ENCODE measurements at regions not wholly inside any gene's neighbourhood (a gene's known extent, or its start where the extent isn't known, plus 50 kb on each side); places are given as distances from the start of the nearest gene placed in this dataset.
"Not testable (repeated sequence)": the region's sequence is repeated elsewhere in the genome, so short reads cannot be mapped to it uniquely, and the experiment has no call there.

- no peak for DNase-seq
Observed at GRCh38 chr12:59079002-59079401, 158.7 kb upstream of the LRIG3 start.

- no peak for DNase-seq
Observed at GRCh38 chr12:59077575-59078426, 157.5 kb upstream of the LRIG3 start.

DNA sequence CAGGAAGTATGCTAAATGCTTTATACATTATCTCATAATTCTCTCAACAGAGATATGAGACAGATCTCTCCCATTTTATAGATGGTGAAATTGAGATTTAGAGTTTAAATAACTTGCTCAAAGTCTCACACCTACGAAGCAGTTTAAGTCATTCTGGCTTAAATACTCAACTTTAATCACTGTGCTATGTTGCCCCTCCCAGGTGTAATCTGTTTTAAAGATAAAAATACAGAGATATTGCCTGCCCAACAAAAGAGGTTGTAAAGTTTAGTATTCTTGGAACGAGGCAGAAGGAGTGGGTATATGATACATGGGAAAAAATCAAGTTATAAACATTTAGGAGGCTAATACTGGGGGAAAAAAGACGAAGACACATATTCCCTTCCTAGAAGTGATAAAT, 156.8 kb upstream of the LRIG3 start:
- DNase-seq, result no peak

- DNase-seq, result no peak
Observed at GRCh38 chr12:59076622-59077021, 156.3 kb upstream of the LRIG3 start.

DNA sequence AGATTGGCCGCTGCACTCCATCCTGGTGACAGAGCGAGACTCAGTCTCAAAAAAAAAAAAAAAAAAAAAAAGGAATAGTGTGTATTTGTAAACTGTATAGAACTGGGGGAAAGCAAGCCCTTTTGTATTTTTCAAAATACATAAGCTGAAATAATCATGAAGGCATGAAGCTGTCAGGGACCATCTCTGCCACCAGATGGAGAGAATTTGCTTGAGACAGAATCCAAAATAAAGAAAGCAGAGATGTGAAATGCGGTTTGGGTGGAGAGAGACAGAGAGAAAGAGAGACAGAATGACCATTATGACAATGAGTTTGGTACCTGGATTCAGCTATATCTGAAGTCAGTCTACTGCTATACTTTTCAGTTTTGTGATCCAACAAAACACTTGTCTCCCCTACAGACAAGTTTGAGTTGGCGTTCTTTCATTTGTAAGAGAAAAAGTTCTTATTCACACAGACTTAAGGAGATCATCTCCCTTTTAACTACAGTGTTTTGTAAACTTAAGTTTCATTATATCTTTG, 155.7 kb upstream of the LRIG3 start:
- DNase-seq, result no peak

DNA sequence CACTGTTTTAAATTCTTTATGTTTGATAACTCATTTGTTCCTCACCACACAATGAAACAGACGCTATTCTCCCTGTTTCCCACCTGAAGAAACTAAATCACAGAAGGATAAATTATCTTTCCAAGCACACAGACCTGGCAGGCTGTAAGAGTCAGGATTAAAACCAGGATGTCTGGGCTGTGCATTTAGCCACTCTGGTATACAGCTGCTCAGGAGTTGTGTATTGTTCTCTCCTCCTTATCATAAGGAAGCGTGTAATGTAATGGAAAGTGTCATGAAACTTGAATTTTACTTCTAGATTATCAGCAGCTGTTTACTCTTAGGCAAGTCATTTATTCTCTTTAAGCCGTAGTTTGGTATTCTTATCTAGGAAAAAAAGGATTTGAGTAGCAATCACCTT, 154.8 kb upstream of the LRIG3 start:
- DNase-seq, result no peak

DNA sequence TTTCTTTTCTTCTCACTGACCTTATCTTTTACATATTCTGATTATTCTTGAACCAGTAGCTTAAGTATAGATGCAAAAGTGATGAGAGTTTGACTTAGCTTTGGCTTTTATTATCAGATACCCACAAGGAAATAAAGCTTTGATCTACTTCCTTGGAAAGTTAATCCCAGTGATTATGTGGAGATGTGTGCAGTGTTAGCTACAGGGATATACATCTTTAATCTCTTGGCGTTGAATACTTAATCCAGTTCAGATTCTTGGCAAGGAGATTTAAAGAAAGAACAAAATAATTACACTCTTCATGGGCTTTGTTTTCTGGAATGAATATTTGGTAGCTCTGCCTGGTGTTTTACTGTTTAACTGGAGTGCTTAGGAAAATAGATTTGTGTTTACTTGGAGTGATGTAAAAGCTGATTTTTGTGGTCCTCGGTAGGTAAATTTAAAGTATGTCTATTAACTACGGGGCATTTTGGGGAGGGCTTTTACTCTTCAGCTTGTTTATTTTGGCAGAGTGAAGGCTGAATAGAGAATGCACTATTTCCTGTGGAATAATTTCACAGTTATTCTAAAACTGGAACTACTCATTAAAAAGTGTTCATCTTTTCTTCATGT, 150.1 kb upstream of the LRIG3 start:
- no peak for DNase-seq

DNA sequence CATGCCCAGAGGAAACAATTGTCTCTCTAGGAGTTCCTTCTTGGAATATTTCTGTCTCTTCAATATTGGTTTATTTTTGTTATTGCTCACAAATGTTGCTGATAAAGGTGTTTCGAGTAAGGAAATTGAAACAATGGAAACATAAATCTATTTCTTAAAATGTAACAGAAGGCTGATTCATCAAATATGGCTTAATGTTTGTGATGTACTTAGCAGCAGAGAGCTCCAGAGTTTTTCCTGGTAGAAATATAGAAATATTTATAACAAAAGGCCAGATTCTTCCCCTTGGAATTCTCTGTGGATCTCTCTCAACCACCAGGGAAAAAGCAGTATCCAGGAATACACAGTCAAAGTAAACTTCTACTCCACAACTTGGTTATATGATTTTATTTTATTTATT, 149.2 kb upstream of the LRIG3 start:
- DNase-seq, result no peak

DNA sequence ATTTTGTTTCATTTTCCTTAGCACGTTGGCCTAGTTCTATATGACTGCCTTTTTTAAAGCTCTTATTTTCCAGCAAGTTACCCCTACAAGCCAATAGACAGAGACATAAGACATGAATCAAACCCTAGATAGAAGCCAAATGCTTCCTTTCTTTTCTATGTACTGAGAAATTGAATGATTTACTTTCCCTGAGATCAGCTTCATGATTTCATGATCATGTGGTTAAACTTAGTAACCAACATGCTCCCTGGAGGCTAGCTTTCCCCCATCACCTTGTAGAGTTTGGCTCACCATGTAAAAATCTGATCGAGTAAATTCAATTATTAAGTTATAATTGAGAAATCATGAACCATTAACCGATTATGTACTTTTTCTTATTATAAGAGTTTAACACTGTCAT, 148.1 kb upstream of the LRIG3 start:
- no peak for DNase-seq

DNA sequence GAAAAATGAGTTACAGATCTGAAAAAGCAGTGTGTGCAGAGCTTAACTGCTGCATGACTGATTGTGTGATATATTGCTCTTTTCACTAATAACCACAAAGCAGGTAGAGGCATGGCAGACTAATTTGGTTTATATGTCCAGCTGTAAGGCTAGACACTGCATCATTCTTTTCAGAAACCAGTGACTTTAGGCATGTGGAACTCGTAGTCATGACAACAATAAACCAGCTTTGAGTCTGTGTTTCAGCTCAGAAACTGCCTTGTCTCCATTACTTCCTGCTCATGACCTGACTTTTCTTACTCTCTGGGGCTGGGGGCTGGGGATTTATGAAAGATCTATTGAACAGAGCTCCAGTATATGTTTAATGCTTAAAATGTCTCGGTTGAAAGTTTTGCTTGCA, 146.8 kb upstream of the LRIG3 start:
- no peak for DNase-seq

DNA sequence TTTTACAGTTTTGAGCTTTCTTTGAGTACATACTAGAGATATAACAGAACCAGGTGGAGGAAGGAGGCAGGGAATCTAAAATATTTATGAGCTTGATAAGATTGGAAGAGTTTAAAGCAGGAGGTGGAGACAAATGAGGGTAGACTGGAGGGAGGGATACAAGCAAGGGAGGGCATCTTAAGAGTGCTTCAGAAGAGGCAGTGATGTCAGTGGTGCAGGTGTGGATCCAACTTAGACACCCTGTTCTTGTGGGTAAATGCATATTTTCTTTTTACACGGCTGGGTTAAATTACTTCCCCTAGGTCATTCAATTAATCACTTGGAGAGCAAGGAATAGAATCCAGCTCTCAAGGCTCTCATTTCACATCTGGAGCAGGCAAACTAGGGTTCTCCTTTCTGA, 146.1 kb upstream of the LRIG3 start:
- no peak for DNase-seq

DNA sequence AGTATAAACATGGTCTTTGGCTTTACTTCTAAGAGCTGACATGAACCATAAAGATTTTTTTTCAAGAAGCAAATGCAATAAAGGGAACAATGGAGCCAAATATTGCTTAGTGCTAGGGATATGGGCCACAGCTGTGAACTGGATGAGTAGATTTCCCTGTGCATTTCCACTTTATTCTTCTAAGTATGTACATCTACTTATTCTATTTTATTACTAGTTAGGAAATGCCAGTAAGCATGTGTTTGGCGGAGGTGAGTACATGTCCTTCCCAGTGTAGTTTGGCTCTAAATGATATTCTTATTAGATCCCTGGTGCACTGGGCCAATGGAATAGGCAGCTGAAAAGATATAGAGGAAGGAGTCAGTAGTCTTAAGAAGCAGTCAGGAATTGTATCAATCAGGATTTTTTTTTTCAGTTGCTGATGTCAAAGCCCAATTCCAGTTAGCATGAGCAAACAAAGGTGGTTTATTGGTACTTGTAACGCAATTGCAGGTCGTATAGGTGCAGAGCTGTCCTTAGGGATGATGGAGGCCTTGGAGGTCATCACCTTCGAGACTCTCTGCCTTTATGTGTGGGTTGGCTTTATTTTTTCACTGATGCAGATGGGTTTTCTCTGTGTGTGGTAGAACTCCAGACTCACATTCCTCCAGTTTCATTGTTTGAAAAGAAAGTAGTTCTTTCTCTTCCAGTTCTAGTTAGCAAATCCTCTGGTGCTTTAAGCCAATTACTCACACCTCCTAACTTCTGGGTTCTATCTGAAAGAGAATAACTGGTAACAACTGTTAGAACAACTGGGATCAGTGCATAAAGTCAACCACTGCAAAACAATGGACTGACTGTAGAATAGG, 139.0 kb upstream of the LRIG3 start:
- DNase-seq, result no peak

GRCh38 chr12:59056966-59057365, 136.7 kb upstream of the LRIG3 start:
- DNase-seq, result no peak

GRCh38 chr12:59055204-59055860, 135.0 kb upstream of the LRIG3 start:
- peak; percentile 58 for DNase-seq

DNA sequence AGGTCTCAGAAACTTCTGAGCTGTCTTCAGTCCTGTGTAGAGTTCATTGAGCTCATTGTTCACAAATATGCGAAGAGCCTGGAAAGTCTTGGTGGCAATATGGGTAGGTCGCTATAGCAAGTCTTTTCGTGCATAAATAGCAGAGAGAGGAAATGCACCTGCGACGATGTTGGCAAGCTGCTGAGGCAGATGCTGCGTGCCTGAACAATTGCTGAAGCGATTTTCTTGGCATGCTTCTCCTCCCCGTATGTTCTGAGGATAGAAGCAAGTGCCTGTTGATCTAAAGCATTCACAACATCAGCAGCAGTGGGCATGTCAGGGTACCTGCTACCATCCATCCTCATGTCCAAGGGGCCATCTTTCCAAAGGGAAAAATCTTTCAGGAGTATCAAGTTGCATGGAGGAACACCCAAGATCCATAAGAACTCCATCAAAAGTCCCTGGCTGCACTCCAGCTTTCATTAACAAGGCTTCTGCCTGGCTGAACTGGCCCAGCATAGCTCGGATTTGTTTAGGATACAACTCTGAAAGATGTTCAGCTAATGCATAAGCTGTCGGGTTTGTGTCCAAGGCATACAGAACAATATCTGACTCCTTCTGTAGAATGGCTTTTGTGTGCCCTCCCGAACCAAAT, 133.1 kb upstream of the LRIG3 start:
- DNase-seq, result not testable (repeated sequence)

DNA sequence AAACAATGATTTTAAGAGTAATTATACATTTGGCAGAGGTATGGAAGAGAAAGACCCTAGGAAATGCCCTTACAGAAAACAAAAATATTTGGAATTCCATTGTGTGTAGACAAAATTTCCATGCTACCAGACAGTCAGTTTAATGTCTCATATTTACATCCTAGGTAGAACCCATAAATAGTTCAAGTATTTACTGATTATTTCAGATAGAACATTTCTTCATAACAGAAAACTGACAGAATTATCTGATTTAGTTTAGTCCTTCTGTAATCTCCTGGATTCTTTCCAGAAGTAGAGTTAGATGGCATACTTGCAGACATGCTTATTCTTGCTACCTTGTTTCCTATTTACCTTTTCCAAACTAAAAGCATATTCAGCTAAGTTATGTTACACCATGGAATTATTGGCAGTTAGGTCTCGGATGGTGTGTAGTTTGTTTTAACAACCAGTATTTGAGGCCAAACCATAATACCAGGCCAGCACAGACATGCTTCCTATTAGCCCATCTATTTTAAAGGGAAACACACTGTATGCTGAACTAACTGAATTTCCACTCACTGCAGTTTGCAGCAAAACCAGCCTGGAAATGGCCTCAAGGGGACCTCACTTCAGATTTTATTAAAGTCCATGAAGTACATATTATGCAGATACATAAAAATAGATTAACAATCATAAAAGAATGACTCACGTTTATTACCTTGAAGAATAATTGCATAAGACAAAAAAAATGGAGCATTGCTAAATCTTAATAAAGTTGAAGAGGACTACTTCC, 126.6 kb upstream of the LRIG3 start:
- DNase-seq, result no peak

DNA sequence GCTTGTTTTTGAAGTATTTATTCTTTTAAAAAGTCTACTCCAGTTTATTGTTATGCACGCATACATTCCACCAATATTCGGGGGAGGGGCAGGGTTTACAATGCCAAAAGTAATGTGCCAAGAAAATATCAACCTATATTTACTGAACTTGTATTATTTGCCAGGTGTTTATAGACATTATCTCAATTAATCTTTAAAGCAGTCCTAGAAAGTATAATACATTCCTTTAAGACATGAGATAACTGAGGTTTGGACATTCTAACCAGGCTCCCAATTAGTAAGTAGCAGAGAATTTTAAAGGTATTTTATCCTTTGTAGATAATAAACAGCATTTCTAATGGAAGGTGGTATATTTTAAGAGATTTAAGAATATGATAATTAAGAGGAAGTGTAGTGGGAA, 124.5 kb upstream of the LRIG3 start:
- DNase-seq, result no peak

DNA sequence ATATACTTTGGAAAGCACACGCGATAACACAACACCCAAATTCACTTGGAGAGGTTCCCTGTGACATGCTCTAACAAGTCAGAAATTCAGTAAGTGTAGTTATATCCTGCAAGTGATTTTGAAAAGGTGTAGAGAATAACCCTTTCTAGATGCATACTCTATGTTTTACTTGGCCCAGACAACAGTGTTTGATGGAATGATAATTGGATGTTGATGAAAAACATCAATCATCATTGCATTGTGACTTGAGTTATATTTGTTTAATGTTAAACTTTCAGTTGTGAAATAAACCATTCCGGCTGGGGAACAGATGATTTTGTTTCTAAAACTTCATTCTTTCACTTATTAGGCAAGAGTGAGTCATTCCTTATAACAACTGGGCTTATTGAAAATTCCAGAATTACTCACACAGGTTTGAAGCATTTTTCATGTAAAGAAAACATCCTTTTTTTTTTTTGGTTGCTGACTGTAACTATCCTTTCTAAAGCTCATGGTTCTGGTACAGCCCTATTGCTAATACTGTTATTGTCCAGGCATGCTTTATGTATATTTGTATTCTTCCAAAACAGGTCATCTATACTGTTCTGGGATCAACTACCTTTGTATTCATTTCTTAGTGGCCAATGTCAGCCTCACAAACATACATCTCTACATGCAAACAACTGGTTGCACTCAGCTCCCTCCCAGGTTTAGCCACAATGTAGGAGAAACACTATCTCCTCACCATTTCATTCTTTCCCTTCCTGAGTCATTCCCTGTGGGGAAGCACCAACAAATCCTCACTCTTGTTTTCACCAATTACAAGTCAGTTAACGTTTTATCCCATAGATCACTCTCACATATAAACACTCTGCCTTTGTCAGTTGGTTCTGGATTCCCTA, 121.2 kb upstream of the LRIG3 start:
- no peak for DNase-seq

GRCh38 chr12:59040656-59041055, 120.4 kb upstream of the LRIG3 start:
- DNase-seq, result no peak

GRCh38 chr12:59040043-59040442, 119.7 kb upstream of the LRIG3 start:
- DNase-seq, result no peak

GRCh38 chr12:59039005-59039404, 118.7 kb upstream of the LRIG3 start:
- DNase-seq, result no peak

Data from activated CD4-positive, alpha-beta T cell treated with anti-CD3 and anti-CD28 coated beads, Interleukin-2, amount 50 U/mL, for 16 hours (primary cell).